HepG2 (cell line): ENCODE measurements at regions not wholly inside any gene's neighbourhood (a gene's known extent, or its start where the extent isn't known, plus 50 kb on each side); places are given as distances from the start of the nearest gene placed in this dataset.

Source experiments
- ATAC-seq: fragments of 200-7000 bp; cut with Tn5 transposase; 3 replicates; pipeline ENCODE4 v1.9.1; 2020; ENCODE audit warnings: mild to moderate bottlenecking, moderate library complexity
- BruUV-seq: library from RNA; stranded (reverse); fragments of 400-500 nt; replicated peaks from 2 replicates; lab custom pipeline; 2021; lab: Mats Ljungman, UMichigan
- CTCF ChIA-PET: fragments of 300-600 bp; formaldehyde crosslinking; extraction: SDS; loops from one replicate; lab custom pipeline; 2021; ENCODE audit warnings: low total read pairs, inconsistent platforms, low intra/inter-chr PET ratio; lab: Yijun Ruan, JAX
- POLR2A ChIA-PET: fragments of 350-600 bp; sonication (Branson Sonifier 250); formaldehyde crosslinking; loops from one replicate; lab custom pipeline; 2020; ENCODE audit warnings: antibody characterized with exemption, inconsistent platforms; lab: Yijun Ruan, JAX
- DNase-seq: peaks from one replicate; pipeline ENCODE4 v3.0.0-alpha.2; 2015; ENCODE audit warnings: low spot score
- FAIRE-seq: peaks from 3 replicates; lab custom pipeline; 2011; peaks lifted over from hg19 to GRCh38; lab: Jason Lieb, UNC
- H2AFZ ChIP-seq: one replicate; pipeline ENCODE4 v1.6.1; 2011; ENCODE audit warnings: low read length, inconsistent platforms
- H3K27ac ChIP-seq: fragments of 300-600 bp; 3 replicates; pipeline ENCODE4 v1.8.0; 2011; ENCODE audit warnings: mixed run types, mild to moderate bottlenecking, mixed read lengths, low read length, inconsistent platforms; ENCODE audit not compliant: insufficient read depth; ENCODE audit errors: extremely low read length
- H3K27me3 ChIP-seq, 2 experiments: fragments of 200-600 bp in 1 of 2; 2 replicates in 1 of 2; 3 replicates in 1 of 2; pipeline versions ENCODE4 v1.6.0 to v1.8.0; 2011; ENCODE audit warnings: low read length in 2 of 2, mild to moderate bottlenecking in 2 of 2, moderate library complexity in 2 of 2, inconsistent platforms in 1 of 2; ENCODE audit not compliant: insufficient read depth in 2 of 2, control insufficient read depth in 1 of 2
- H3K36me3 ChIP-seq, 2 experiments: fragments of 200-600 bp in 1 of 2; replicated peaks in 1 of 2; 2 replicates in 1 of 2; 3 replicates in 1 of 2; pipeline versions ENCODE4 v1.5.1 to v1.8.0; 2011; ENCODE audit warnings: low read length in 2 of 2, inconsistent platforms in 1 of 2; ENCODE audit not compliant: insufficient read depth in 2 of 2, control insufficient read depth in 1 of 2
- H3K4me1 ChIP-seq: 2 replicates; pipeline ENCODE4 v1.5.1; 2012; ENCODE audit warnings: low read length, inconsistent platforms; ENCODE audit not compliant: insufficient read depth
- H3K4me2 ChIP-seq: 2 replicates; pipeline ENCODE4 v1.6.0; 2011; ENCODE audit warnings: low read depth, low read length, inconsistent platforms
- H3K4me3 ChIP-seq, 3 experiments: fragments of 200-600 bp in 1 of 3; sonication (generic), shearing (Covaris generic) in 1 of 3; replicated peaks in 1 of 3; 2 replicates each; pipeline ENCODE4 v1.5.1; 2011 to 2016; ENCODE audit warnings: low read length in 3 of 3, inconsistent platforms in 2 of 3, low read depth in 2 of 3, mild to moderate bottlenecking in 2 of 3, control low read depth in 1 of 3, mixed read lengths in 1 of 3; ENCODE audit not compliant: insufficient read depth in 1 of 3
- H3K79me2 ChIP-seq: one replicate; pipeline ENCODE4 v1.6.1; 2011; ENCODE audit warnings: low read length, inconsistent platforms; ENCODE audit not compliant: insufficient read depth
- H3K9ac ChIP-seq: 2 replicates; pipeline ENCODE4 v1.6.0; 2011; ENCODE audit warnings: mild to moderate bottlenecking, low read depth, low read length, inconsistent platforms; ENCODE audit not compliant: insufficient read depth
- H3K9me3 ChIP-seq: 2 replicates; pipeline ENCODE4 v1.5.1; 2012; ENCODE audit warnings: mild to moderate bottlenecking, low read length
- H4K20me1 ChIP-seq: 2 replicates; pipeline ENCODE4 v1.6.0; 2011; ENCODE audit warnings: inconsistent platforms, mild to moderate bottlenecking, low read length, moderate library complexity; ENCODE audit not compliant: insufficient read depth
- SRSF1 ChIP-seq: fragments of 200-400 bp; formaldehyde crosslinking; optimal IDR thresholded peaks from 2 replicates; pipeline ENCODE3; 2017; ENCODE audit warnings: mild to moderate bottlenecking, low read depth, low read length, moderate library complexity
- SRSF9 ChIP-seq: fragments of 200-400 bp; formaldehyde crosslinking; IDR thresholded peaks from 2 replicates; pipeline ENCODE4 v1.6.1; 2018; ENCODE audit warnings: borderline replicate concordance, mild to moderate bottlenecking, low read depth, low read length; ENCODE audit not compliant: insufficient read depth, poor library complexity, severe bottlenecking
- STAG1 ChIP-seq: sonication (generic); formaldehyde crosslinking; IDR thresholded peaks from 2 replicates; pipeline ENCODE4 v1.4.0; 2020; ENCODE audit warnings: missing genetic modification reagents
- ZNF501 ChIP-seq: sonication (generic); formaldehyde crosslinking; IDR thresholded peaks from 2 replicates; pipeline ENCODE4 v1.5.1; 2020; ENCODE audit warnings: mild to moderate bottlenecking, moderate library complexity, missing genetic modification reagents
- WGBS: methylation state at CpG from one replicate; pipeline ENCODE4 v1.1.6; 2017; ENCODE audit warnings: low lambda C conversion rate; 5-methylcytosine and 5-hydroxymethylcytosine counted together
- in situ Hi-C: cut with HindIII; loops from 2 replicates; pipeline ENCODE4 v1.10.0; 2017; ENCODE audit warnings: low pct_unique_long_range_greater_than_20kb; ENCODE audit not compliant: extremely low pct_ligation_motif_present
- intact Hi-C: fragments of 100-400 bp; cut with micrococcal nuclease; formaldehyde crosslinking; loops from one replicate; pipeline ENCODE4 v1.10.0; 2022; ENCODE audit not compliant: unreplicated experiment
- TF ChIP-seq, protein P1 (sequence below): sonication (generic); formaldehyde crosslinking; IDR thresholded peaks from 2 replicates; pipeline ENCODE4 v1.5.0; 2020; ENCODE audit warnings: mild to moderate bottlenecking, missing genetic modification reagents, moderate library complexity

DNA sequence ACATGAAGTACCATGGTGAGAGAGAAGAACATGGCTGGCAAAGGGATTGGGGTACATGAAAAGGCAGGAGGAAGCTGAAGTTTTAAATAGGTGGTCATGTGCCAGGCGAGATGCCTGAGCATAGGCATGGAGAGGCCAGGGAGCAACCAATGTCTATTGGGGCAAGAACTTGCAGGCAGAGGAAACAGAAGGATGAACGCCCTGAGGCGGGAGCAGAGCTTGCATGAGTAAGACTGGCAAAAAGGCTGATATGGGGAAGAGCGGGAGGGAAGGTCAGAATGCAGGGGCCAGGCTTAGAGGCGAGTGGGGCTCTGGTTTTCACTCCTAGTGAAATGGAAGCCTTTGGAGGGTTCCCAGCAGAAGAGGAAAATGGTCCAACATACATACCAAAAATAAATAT lies 52.5 kb upstream of the VSTM5 start:
- Histone ChIP-seq H3K4me3 (no peak overlapping the region), H3K4me2 (no peak overlapping the region), H3K9me3 (no peaks in the 10 kb centered on the region), H3K27ac (no peak overlapping the region), H2AFZ (no peak overlapping the region), H3K36me3 (no peaks in the 10 kb centered on the region), H3K79me2 (no peaks in the 10 kb centered on the region), H3K4me1 (no peaks in the 10 kb centered on the region; the same call in 1 of the 2 replicates), H4K20me1 (no peaks in the 10 kb centered on the region), H3K27me3 (no peaks in the 10 kb centered on the region; a peak in 1 of 5 replicates), H3K9ac (no peak overlapping the region)
- no peak for TF ChIP-seq ZNF501 (CRISPR knock-in tag)
- TF ChIP-seq SRSF1 = no peak
- ChIA-PET POLR2A (no interaction called here), CTCF (no interaction called here)
- in situ Hi-C loops (no loop called here), intact Hi-C loops (no loop called here)
- ATAC-seq (no peak), FAIRE-seq (no peak), DNase-seq (no peak)
- WGBS = 13% methylated on average over 5 of the region's 5 CpGs
- no TSS peak for BruUV-seq

DNA sequence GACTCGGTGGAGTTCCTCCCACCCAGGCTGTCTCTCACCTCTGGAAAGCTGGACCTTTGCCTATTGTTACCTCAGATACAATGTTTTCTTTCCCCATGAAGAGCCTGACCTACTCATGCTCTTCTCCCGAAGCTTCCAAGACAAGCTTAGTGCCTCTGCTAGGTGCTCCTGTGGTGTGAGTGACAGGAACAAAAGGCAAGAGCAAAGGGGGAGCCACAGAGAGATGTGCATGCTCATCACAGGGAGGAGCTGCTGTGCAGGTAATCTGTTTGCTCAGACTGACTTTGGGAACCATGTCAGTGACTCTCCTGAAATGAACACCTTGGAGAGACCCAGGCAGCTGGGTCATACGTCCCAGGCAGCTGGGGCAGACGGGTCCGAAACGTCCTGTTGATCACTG lies 53.6 kb upstream of the VSTM5 start:
- no peaks in the 10 kb centered on the region; the same call in 1 of the 2 replicates for H3K4me1 ChIP-seq
- in situ Hi-C loops (no loop called here), intact Hi-C loops (no loop called here)
- CTCF ChIA-PET = no interaction called here
- H3K36me3 ChIP-seq = no peaks in the 10 kb centered on the region
- no peak overlapping the region for H3K4me3 ChIP-seq
- no peak overlapping the region for H3K4me2 ChIP-seq
- no peaks in the 10 kb centered on the region for H4K20me1 ChIP-seq
- 17% methylated on average over 2 of the region's 6 CpGs for whole genome bisulfite sequencing
- TF ChIP-seq, protein P1, sequence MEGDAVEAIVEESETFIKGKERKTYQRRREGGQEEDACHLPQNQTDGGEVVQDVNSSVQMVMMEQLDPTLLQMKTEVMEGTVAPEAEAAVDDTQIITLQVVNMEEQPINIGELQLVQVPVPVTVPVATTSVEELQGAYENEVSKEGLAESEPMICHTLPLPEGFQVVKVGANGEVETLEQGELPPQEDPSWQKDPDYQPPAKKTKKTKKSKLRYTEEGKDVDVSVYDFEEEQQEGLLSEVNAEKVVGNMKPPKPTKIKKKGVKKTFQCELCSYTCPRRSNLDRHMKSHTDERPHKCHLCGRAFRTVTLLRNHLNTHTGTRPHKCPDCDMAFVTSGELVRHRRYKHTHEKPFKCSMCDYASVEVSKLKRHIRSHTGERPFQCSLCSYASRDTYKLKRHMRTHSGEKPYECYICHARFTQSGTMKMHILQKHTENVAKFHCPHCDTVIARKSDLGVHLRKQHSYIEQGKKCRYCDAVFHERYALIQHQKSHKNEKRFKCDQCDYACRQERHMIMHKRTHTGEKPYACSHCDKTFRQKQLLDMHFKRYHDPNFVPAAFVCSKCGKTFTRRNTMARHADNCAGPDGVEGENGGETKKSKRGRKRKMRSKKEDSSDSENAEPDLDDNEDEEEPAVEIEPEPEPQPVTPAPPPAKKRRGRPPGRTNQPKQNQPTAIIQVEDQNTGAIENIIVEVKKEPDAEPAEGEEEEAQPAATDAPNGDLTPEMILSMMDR (CRISPR knock-in tag) = peak; percentile 31
- peak; percentile 28 for TF ChIP-seq STAG1 (CRISPR knock-in tag)
- TF ChIP-seq SRSF9 = no peak
- H3K79me2 ChIP-seq = no peaks in the 10 kb centered on the region
- H3K27ac ChIP-seq = no peak overlapping the region
- FAIRE-seq = no peak
- no TSS peak for BruUV-seq
- H3K27me3 ChIP-seq = no peaks in the 10 kb centered on the region; a peak in 1 of 5 replicates
- POLR2A ChIA-PET = no interaction called here
- ATAC-seq = peak; percentile 49; the same call in 2 of the 3 replicates
- H2AFZ ChIP-seq = no peak overlapping the region
- H3K9me3 ChIP-seq = no peaks in the 10 kb centered on the region
- H3K9ac ChIP-seq = no peak overlapping the region
- DNase-seq = no peak
